ENCODE measurements at regions not wholly inside any gene's neighbourhood (a gene's known extent, or its start where the extent isn't known, plus 50 kb on each side); places are given as distances from the start of the nearest gene placed in this dataset.

- DNase-seq (ENCODE audit: low read depth in 1 of 2, low spot score in 2 of 2) (no peak), FAIRE-seq (no peak)
- POLR2A ChIA-PET (ENCODE audit: partially characterized antibody): no interaction called here
- H4K20me1 ChIP-seq (replicated peaks in 1 of 2; ENCODE audit: control insufficient read depth in 1 of 2, insufficient read depth in 2 of 2, low read length in 2 of 2): no peaks in the 10 kb centered on the region
- no peak overlapping the region for H2AK5ac ChIP-seq (ENCODE audit: low read depth, low read length)
- H2BK20ac ChIP-seq (ENCODE audit: low read length): no peak overlapping the region
- no peak overlapping the region for H2AFZ ChIP-seq (ENCODE audit: low read length)
- no peaks in the 10 kb centered on the region for H3K36me3 ChIP-seq (ENCODE audit: control insufficient read depth in 2 of 4, insufficient read depth in 4 of 4, low read length in 3 of 4)
- H3K9me3 ChIP-seq (ENCODE audit: insufficient read depth in 2 of 2, low read depth in 1 of 2, low read length in 1 of 2): peaks cover 0 to 4% of the 10 kb centered on the region in 2 experiments; a peak in 1 of 4 replicates
- H3K4ac ChIP-seq (replicated peaks; ENCODE audit: insufficient read length, low read depth, low read length): no peak overlapping the region
- CTCF ChIA-PET (ENCODE audit: partially characterized antibody): interaction anchor here (0.6 to 1.4 kb wide), 2 partner anchors 11 to 40 kb away, joined by 3 read pairs; no protein-coding TSS in a partner anchor
- no peaks in the 10 kb centered on the region for H3K79me2 ChIP-seq (ENCODE audit: control insufficient read depth in 1 of 2, insufficient read depth in 2 of 2, low read length in 2 of 2)
- H3K14ac ChIP-seq (ENCODE audit: insufficient read length): no peak overlapping the region
- no peak overlapping the region for H3K4me3 ChIP-seq (ENCODE audit: extremely low read depth in 1 of 4, insufficient read depth in 2 of 4, low read depth in 3 of 4, low read length in 4 of 4)
- no peaks in the 10 kb centered on the region for H3K27me3 ChIP-seq (replicated peaks in 1 of 4; ENCODE audit: control insufficient read depth in 3 of 4, extremely low read depth in 1 of 4, insufficient read depth in 3 of 4, low read length in 3 of 4)
- H2BK12ac ChIP-seq (ENCODE audit: low read depth, low read length): no peak overlapping the region
- H3K4me1 ChIP-seq (replicated peaks in 1 of 4; ENCODE audit: control insufficient read depth in 3 of 4, insufficient read depth in 4 of 4, low read length in 3 of 4): no peaks in the 10 kb centered on the region
- no peak overlapping the region for H2BK5ac ChIP-seq (ENCODE audit: low read depth, low read length)
- no peak overlapping the region for H2BK15ac ChIP-seq (ENCODE audit: low read length)
- no peak overlapping the region for H3K27ac ChIP-seq (ENCODE audit: low read depth, low read length)
- H3K23me2 ChIP-seq (ENCODE audit: low read depth, low read length): no peaks in the 10 kb centered on the region
- no peak overlapping the region for H4K5ac ChIP-seq (ENCODE audit: insufficient read length, low read depth, low read length)
- no peaks in the 10 kb centered on the region for H3K79me1 ChIP-seq (ENCODE audit: low read depth, low read length)
- 84% methylated on average over 2 of the region's 2 CpGs; no CpG with 5 or more reads in 1 of the 2 experiments for WGBS, 2 experiments (ENCODE audit: extremely low coverage in 1 of 2, insufficient coverage in 1 of 2, insufficient read length in 1 of 2, insufficient replicate concordance in 2 of 2, low coverage in 1 of 2, low lambda C conversion rate in 2 of 2, missing lambda C conversion rate in 1 of 2)
- TF ChIP-seq JUN (IDR thresholded peaks at IDR 0.05; ENCODE audit: low read depth, low read length) (no peak), SIN3A (conservative IDR thresholded peaks at IDR 0.05 in 1 of 2, IDR thresholded peaks at IDR 0.05 in 1 of 2; ENCODE audit: low read depth in 1 of 2, low read length in 2 of 2) (no peak)
- H4K91ac ChIP-seq (replicated peaks; ENCODE audit: insufficient read length, low read length): no peak overlapping the region
- no peak overlapping the region for H3K9ac ChIP-seq (replicated peaks in 1 of 4; ENCODE audit: extremely low read depth in 1 of 4, low read depth in 3 of 4, low read length in 3 of 4)
- H3K4me2 ChIP-seq (ENCODE audit: insufficient read depth in 1 of 2, low read depth in 2 of 2, low read length in 2 of 2): no peak overlapping the region
- no peak overlapping the region for H3K23ac ChIP-seq (ENCODE audit: insufficient read length)
- no peak overlapping the region for H3K56ac ChIP-seq (replicated peaks; ENCODE audit: insufficient read length, low read depth, low read length)
- H3K18ac ChIP-seq (ENCODE audit: extremely low read depth, low read length): no peak overlapping the region
- no peak overlapping the region for H4K8ac ChIP-seq (ENCODE audit: extremely low read depth, insufficient read depth, low read length)
- H2BK120ac ChIP-seq (replicated peaks; ENCODE audit: low read depth, low read length): no peak overlapping the region
These were observed 737.5 kb downstream of the KCNJ2 start for GRCh38 chr17:70906808-70907207.
